ENCODE measurements at regions not wholly inside any gene's neighbourhood (a gene's known extent, or its start where the extent isn't known, plus 50 kb on each side); places are given as distances from the start of the nearest gene placed in this dataset.
A peak's percentile ranks its signal among the peaks of the same experiment; 100 is the strongest.

GRCh38 chrX:40949071-40949470 lies 136.2 kb upstream of the USP9X start:
- peaks cover 2 to 8% (median 7%) of the 10 kb centered on the region in 4 experiments for H3K4me1 ChIP-seq (replicated peaks in 1 of 4; ENCODE audit: control insufficient read depth in 3 of 4, insufficient read depth in 4 of 4, low read length in 3 of 4)
- no peak overlapping the region for H3K56ac ChIP-seq (replicated peaks; ENCODE audit: insufficient read length, low read depth, low read length)
- no peak for DNase-seq (ENCODE audit: low read depth in 1 of 2, low spot score in 2 of 2)
- no peaks in the 10 kb centered on the region for H3K79me1 ChIP-seq (ENCODE audit: low read depth, low read length)
- H3K27ac ChIP-seq (ENCODE audit: low read depth, low read length): no peak overlapping the region
- no peak overlapping the region for H2BK120ac ChIP-seq (replicated peaks; ENCODE audit: low read depth, low read length)
- no peaks in the 10 kb centered on the region for H3K23me2 ChIP-seq (ENCODE audit: low read depth, low read length)
- H3K18ac ChIP-seq (ENCODE audit: extremely low read depth, low read length): no peak overlapping the region
- H2BK15ac ChIP-seq (ENCODE audit: low read length): no peak overlapping the region
- no peak overlapping the region for H4K5ac ChIP-seq (ENCODE audit: insufficient read length, low read depth, low read length)
- no peak for FAIRE-seq
- peak overlapping the region; percentile 34 for H4K91ac ChIP-seq (replicated peaks; ENCODE audit: insufficient read length, low read length)
- peak overlapping the region; percentile 98; the same call in 1 of the 2 replicates for H2BK5ac ChIP-seq (ENCODE audit: low read depth, low read length)
- H3K36me3 ChIP-seq (ENCODE audit: control insufficient read depth in 2 of 4, insufficient read depth in 4 of 4, low read length in 3 of 4): peaks cover 0 to 3% (median 0%) of the 10 kb centered on the region in 4 experiments; a peak in 1 of 8 replicates
- no peak overlapping the region for H3K14ac ChIP-seq (ENCODE audit: insufficient read length)
- no peak overlapping the region for H3K9ac ChIP-seq (replicated peaks in 1 of 4; ENCODE audit: extremely low read depth in 1 of 4, low read depth in 3 of 4, low read length in 3 of 4)
- no peak overlapping the region for H3K4me2 ChIP-seq (ENCODE audit: insufficient read depth in 1 of 2, low read depth in 2 of 2, low read length in 2 of 2)
- H2BK20ac ChIP-seq (ENCODE audit: low read length): peak overlapping the region; percentile 80; the same call in 1 of the 2 replicates
- TF ChIP-seq CHD2 (IDR thresholded peaks at IDR 0.05; ENCODE audit: low read length) (no peak), TEAD4 (IDR thresholded peaks at IDR 0.05; ENCODE audit: low read depth, low read length) (no peak), JUND (IDR thresholded peaks at IDR 0.05; ENCODE audit: low read length) (no peak), NANOG (IDR thresholded peaks at IDR 0.05; ENCODE audit: insufficient read depth, low read depth, low read length, poor library complexity, severe bottlenecking) (no peak), SP4 (IDR thresholded peaks at IDR 0.05; ENCODE audit: low read length) (no peak), EGR1 (IDR thresholded peaks at IDR 0.05; ENCODE audit: borderline replicate concordance, low read depth, low read length) (no peak), SP2 (IDR thresholded peaks at IDR 0.05; ENCODE audit: low read length) (no peak), CTBP2 (IDR thresholded peaks at IDR 0.05; ENCODE audit: borderline replicate concordance, insufficient read depth, insufficient read length, low read length) (no peak), ATF3 (IDR thresholded peaks at IDR 0.05; ENCODE audit: insufficient read depth, low read depth, low read length) (no peak), KDM1A (IDR thresholded peaks at IDR 0.05; ENCODE audit: borderline replicate concordance, low read length) (no peak), EZH2 (IDR thresholded peaks at IDR 0.05; ENCODE audit: low read depth, low read length, severe bottlenecking) (no peak), SRF (IDR thresholded peaks at IDR 0.05; ENCODE audit: low read depth, low read length) (no peak), TAF1 (IDR thresholded peaks at IDR 0.05; ENCODE audit: low read depth, low read length) (no peak), CEBPB (IDR thresholded peaks at IDR 0.05; ENCODE audit: low read depth, low read length) (no peak)
- H3K27me3 ChIP-seq (replicated peaks in 1 of 4; ENCODE audit: control insufficient read depth in 3 of 4, extremely low read depth in 1 of 4, insufficient read depth in 3 of 4, low read length in 3 of 4): no peaks in the 10 kb centered on the region
- no peak overlapping the region for H3K23ac ChIP-seq (ENCODE audit: insufficient read length)
- H4K20me1 ChIP-seq (replicated peaks in 1 of 2; ENCODE audit: control insufficient read depth in 1 of 2, insufficient read depth in 2 of 2, low read length in 2 of 2): no peaks in the 10 kb centered on the region
- 0 out of 2 replicates have a peak overlapping the region, but pooled peaks have one; percentile 75 for H2BK12ac ChIP-seq (ENCODE audit: low read depth, low read length)
- no peaks in the 10 kb centered on the region for H3K79me2 ChIP-seq (ENCODE audit: control insufficient read depth in 1 of 2, insufficient read depth in 2 of 2, low read length in 2 of 2)
- no peak overlapping the region for H3K4ac ChIP-seq (replicated peaks; ENCODE audit: insufficient read length, low read depth, low read length)
- ChIA-PET POLR2A (ENCODE audit: partially characterized antibody) (no interaction called here), CTCF (ENCODE audit: partially characterized antibody) (no interaction called here)
- H3K9me3 ChIP-seq (ENCODE audit: insufficient read depth in 2 of 2, low read depth in 1 of 2, low read length in 1 of 2): no peaks in the 10 kb centered on the region; a peak in 1 of 4 replicates
- no peak overlapping the region for H4K8ac ChIP-seq (ENCODE audit: extremely low read depth, insufficient read depth, low read length)
- no peak overlapping the region for H2AFZ ChIP-seq (ENCODE audit: low read length)
- H2AK5ac ChIP-seq (ENCODE audit: low read depth, low read length): 0 out of 2 replicates have a peak overlapping the region, but pooled peaks have one; percentile 65
- 81% methylated on average over 7 of the region's 7 CpGs; no CpG with 5 or more reads in 1 of the 2 experiments for WGBS, 2 experiments (ENCODE audit: extremely low coverage in 1 of 2, insufficient coverage in 1 of 2, insufficient read length in 1 of 2, insufficient replicate concordance in 2 of 2, low coverage in 1 of 2, low lambda C conversion rate in 2 of 2, missing lambda C conversion rate in 1 of 2)
- no peak overlapping the region for H3K4me3 ChIP-seq (ENCODE audit: extremely low read depth in 1 of 4, insufficient read depth in 2 of 4, low read depth in 3 of 4, low read length in 4 of 4)

Data from H1 (cell line).